ENCODE measurements at regions not wholly inside any gene's neighbourhood (a gene's known extent, or its start where the extent isn't known, plus 50 kb on each side); places are given as distances from the start of the nearest gene placed in this dataset.
"Not testable (repeated sequence)": the region's sequence is repeated elsewhere in the genome, so short reads cannot be mapped to it uniquely, and the experiment has no call there.

DNA sequence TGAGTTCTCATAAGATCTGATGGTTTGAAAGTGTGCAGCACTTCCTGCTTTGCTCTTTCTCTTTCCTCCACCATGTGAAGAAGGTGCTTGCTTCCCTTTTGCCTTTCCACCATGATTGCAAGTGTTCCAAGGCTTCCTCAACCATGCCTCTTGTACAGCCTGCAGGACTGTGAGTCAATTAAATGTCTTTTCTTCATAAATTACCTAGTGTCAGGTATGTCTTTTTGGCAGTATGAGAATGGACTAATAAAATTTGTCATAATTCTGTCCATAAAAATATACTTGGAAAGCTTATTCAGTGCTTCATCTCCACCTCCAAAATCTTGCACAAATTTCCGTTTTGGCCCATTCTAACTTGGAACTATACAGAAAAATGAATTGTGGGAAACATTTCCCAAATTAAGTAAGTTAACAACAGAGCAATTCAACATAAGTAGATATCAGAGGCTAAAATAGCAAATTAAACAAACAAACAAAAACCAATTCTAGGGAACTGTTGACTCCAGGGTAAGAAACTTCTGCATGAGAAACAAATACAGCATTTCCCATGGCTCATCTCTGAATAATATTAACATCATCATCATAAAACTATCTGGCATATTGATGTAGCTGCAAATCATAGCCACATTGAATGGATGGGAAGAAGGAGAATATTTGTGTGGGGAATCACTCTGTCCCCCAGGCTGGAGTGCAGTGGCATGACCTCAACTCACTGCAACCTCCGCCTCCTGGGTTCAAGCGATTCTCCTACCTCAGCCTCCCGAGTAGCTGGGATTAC lies 459.5 kb upstream of the FAR2 start:
- no peak for DNase-seq (ENCODE audit: low spot score)

DNA sequence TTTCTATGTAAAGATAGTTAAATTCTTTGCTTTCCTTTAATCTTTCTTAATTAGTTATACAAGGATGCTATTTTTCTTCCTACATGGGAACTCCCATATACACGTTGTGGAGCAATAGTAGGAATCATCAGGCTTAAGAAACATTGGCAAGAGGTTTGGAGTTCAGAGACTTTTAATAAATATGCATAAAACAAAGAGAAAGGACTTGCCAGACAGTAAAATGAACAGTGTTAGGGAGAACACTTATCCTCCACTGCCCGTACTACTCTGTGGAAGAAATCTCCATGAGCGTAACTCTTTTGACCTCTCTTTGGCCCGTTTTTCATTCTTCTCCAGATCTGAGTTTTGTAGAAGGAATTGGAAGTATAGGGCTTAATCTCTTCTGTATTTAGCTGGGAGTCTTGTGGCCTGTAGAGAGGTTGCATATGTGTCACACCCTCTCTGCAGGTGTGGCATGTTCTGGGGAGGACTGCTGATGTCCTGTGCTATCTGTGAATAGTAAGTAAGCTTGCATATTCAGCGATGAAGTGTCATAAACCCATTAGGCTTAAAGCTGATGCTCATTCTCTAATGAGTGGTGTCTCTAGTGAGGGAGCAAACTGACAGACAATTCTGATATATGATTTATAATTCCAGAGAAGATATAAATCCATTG lies 455.4 kb upstream of the FAR2 start:
- DNase-seq (ENCODE audit: low spot score), result no peak

DNA sequence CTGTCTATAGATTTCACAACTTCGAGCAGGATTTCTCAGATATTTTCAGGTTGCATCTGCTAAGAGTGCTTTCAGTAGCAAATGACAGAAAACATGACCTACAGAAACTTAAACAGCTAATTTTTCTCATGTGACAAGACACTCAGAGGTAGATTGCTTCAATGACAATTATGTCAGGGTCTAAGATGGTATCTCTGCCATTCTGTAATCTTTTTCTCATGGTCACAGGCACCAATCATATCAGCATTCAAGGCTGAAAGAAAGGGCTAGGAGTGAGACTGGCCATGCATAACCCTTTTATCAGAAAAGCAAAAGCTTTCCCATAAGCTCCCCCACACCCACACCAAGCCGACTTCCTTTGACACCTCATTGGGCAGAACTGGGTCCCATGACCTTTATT lies 450.5 kb upstream of the FAR2 start:
- no peak for DNase-seq (ENCODE audit: low spot score)

DNA sequence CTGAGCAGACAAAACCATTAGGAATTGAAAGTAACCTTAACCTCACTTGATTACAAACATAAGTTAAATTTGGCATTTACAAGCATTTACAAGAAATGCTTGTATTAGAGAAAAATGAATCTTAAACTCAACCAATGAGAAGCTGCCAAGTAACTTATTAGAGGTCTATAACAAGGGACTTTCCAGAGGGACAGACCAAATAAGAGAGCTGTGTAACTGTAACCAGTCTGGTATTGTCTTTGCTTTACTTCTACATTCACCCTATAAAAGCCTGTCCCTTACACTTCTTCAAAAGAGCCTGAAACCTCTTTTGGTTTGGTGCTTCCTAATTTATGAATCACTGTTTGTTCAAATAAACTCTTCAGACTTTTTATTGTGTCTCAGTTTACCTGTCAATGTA lies 450.0 kb upstream of the FAR2 start:
- no peak for DNase-seq (ENCODE audit: low spot score)

DNA sequence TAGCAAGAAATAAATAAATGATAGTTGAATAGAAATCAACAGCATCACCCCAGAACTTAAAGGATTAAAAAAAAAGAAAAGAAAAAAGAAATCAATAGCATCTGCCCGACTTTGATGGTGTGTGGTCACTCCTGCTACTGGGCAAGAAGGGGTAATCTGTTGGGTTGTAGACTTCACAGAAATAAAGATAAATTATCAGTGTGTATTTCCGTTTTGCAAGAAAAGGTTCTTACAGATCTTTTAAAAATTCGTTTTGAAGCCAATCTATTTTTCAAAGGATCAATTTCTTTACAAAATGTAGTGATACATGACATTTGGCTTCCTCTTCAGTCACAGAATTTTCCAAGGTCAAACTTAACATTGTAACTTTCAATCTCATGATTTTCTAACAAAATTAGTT lies 448.9 kb upstream of the FAR2 start:
- no peak for DNase-seq (ENCODE audit: low spot score)

DNA sequence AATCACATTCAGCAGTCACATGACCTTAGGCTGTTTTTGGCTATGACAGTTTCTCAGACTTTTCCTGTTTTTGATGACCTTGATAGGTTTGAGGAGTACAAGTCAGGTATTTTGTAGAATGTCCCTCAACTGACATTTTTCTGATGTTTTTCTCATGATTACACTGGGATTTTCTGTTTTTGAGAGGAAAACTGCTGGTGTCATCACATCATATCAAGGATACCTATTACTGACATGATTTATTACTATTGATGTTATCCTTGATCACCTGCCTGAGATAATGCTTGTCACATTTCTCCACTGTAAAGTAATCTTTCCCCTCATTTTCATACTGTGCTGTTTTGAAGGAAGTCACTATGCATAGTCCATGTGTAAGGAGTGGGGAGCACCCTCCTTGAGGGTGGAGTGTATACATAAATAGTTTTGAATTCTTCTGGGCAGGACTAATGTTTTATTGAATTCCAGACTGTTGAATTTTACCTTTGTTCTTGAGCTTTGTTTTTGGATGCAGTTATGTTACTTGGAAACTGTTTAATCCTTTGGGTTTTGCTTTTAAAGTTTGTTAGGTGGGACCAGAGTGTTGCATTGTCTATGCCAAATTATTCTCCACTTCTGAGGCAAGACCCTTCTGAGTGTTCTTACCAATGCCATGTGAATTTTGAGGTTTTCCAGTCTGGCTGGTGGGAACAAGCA lies 444.5 kb upstream of the FAR2 start:
- DNase-seq (ENCODE audit: low spot score), result no peak

DNA sequence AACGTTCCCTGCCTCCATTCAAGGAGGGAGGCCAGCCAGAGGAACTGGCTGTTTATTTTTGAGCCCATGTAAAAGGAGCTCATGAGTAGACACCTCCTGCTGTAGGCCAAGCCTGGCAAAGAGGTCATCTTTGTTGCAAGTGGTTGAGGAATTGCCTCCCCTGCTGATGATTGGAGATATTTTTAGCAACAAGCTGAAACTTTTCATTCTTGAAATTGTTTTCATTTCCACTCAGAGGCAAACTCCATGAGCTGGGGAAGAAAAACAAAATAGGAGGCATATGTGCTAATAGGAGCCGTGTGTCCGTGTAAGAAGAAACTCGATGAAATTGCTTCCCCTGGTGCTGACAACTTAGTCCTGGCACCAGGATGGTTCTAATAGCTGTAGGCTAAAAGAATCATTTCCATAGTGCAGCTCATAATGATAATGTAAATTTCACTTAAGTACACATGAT lies 440.1 kb upstream of the FAR2 start:
- DNase-seq (ENCODE audit: low spot score), result no peak

DNA sequence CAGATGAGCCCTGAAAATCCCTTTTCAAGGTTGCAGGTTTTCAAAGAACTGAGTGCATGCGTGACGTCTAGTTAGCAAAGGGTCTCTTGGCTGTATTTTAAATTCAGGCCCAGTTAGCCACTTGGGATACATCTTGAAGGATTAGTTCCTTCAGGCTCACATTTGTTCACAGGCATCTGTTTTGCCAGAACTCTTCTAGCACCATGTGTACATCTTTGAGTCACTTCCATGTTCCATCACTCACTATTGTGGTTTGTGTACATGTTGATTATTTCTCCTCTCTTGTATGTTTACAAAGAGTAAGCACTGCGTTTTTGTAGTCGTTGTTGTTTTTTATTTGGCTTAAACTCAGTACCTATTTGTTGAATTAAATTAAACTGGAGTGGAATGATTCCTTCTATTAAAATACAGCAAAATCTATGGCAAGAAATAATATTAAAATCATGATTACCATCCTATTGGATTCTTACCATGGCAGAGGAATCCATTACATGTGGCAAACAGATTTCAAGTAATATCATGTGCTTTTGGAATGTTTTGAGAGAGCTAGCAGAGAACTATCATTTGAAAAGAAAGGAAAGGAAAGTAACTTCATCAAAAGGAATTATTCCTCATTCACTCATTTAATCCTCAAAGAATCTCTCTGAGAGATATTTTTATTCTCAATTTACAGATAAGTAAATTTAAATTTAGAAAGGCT lies 438.9 kb upstream of the FAR2 start:
- no peak for DNase-seq (ENCODE audit: low spot score)

DNA sequence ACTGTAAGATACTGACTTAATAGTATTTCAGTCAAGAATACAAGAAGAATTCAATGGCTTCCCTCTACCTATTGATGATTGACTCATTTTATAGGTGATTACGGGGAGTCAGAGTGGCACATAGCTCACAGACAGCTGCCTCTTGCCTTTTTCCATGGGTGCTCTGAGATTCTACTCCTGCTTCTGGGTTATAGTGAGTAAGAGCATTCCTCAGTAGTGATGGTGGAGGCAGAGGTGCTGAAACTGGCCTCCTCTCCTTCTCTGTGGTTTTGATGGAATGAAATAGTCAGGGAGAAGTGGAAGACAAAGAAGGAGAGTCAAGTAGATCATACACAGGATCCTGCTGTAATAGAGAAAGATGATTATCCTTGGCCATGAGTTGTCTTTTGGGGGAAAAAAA lies 438.2 kb upstream of the FAR2 start:
- no peak for DNase-seq (ENCODE audit: low spot score)

DNA sequence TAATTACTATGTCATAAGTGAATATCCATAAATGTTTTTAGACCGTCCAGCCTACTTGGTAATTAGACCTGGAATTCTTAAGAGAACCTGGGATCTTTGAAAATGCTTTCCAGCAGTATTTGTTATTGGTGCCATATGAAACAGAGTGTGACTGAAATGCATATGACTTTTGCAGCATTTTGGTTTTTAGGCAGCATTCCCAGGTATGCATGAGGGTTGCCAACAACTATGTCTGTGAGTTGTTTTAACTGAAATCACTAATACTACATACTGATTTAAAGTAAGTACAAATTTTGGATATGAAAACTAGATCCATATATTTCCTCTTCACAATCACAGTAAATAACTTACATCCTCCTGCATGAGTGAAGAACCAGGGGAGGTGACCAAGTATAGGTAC lies 437.7 kb upstream of the FAR2 start:
- DNase-seq (ENCODE audit: low spot score), result no peak

DNA sequence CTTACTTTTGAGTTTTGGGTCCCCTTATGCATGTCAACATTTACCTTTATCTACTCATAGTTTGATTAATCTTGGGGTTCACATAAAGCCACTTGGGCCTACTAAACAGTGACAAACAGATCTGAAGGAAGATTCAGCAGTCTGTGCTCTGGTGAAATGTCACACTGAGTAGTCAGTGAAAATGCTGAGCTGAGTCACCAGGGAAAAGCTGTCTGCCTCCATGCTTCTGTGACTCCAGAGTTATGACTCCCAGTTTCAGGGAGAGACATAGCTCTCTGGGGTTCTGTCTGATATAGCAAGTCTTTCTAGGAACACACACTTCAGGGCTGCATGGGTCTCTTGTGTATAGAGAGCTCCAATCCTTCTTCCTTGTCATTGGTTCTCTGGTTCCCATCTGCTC lies 406.3 kb upstream of the FAR2 start:
- no peak for DNase-seq (ENCODE audit: low spot score)

DNA sequence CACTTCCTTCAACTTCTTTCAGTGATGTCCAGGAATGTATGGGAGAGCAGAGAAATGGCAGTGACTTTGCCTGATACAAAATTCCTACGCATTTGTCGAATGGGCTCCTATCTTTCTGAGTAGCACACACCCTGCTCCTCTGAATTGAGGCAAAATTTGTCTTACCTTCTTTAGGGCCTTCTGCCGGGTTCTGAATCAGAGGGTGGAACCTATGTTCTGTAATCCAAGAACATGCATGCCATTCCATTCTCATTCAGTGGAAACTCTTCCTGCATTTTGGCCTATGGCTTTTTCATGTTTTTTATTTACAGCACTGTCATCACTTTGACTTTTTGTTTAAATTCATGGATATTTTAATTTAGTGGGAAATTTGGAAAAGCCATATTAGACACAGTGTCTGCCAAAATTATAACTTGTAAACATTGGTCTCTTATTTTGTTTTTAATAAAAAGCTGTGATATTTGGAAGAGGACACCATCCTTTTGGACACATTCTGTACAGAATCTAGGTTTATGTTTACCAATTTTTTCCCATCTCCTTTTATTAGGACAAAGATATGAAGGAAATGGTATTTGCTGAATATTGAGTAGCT lies 402.2 kb upstream of the FAR2 start:
- DNase-seq (ENCODE audit: low spot score), result no peak

DNA sequence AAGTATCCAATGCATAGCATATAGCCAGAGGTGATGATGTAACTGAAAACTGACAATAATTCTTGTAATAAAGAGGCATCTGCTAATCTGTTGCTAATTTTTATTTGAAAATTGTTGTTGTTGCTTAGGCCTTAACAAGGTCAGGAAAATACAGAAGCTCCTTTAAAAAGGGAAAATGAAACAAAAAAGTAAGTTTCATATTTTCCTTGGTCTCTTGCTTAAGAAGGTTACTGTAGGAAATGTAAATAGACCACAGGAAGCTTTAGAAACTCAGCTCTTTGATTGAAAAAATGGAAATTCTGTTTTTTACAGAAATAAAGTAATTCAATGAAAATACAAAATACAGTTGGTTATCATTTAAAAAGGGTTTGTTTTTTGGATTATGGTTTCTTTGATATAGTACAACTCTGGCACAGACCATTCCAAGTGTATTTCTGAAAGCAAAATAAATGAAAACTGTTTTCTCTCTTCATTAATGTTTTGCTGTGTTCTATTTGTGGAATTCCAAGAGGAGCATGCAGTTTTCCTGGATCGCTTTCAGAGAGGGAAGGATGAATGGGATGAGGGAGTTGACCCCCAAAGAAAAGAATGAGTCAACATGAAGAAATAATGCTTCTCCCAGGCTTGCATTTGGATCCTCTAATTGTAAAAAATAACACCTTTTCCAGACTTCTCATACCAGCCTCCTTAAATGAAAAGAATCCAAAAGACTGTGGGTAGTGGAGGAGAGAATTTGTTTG lies 398.0 kb upstream of the FAR2 start:
- no peak for DNase-seq (ENCODE audit: low spot score)

DNA sequence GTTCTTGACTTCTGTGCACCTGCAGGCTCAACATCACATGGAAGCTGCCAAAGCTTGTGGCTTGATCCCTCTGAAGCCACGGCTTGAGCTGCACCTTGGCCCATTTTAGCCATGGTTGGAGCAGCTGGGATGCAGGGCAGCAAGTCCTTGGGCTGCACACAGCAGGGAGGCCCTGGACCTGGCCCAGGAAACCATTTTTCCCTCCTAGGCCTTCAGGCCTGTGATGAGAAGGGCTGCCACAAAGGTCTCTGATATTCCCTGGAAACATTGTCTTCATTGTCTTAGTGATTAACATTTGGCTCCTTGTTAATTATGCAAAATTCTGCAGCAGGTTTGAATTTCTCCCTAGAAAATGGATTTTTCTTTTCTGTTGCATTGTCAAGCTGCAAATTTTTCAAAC lies 394.1 kb upstream of the FAR2 start:
- DNase-seq (ENCODE audit: low spot score), result no peak

DNA sequence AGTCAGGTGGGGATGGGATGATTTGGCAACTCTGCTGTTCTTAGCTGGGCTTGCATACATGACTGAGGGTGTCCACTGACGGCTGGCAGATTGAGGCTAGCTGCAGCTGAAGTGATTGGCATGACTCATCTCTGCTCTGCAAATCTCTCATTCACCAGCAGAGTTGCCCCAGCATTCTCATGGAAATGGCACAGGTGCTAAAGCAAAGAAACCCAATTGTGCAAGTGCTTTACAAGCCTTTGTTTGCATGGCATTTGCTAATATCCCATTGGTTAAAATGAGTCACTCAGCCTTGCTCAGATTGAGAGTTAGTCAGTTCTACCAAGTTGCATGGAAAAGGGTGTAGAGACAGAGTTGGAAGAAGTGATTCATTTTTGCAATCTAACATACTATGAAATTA lies 389.7 kb upstream of the FAR2 start:
- DNase-seq (ENCODE audit: low spot score), result no peak

DNA sequence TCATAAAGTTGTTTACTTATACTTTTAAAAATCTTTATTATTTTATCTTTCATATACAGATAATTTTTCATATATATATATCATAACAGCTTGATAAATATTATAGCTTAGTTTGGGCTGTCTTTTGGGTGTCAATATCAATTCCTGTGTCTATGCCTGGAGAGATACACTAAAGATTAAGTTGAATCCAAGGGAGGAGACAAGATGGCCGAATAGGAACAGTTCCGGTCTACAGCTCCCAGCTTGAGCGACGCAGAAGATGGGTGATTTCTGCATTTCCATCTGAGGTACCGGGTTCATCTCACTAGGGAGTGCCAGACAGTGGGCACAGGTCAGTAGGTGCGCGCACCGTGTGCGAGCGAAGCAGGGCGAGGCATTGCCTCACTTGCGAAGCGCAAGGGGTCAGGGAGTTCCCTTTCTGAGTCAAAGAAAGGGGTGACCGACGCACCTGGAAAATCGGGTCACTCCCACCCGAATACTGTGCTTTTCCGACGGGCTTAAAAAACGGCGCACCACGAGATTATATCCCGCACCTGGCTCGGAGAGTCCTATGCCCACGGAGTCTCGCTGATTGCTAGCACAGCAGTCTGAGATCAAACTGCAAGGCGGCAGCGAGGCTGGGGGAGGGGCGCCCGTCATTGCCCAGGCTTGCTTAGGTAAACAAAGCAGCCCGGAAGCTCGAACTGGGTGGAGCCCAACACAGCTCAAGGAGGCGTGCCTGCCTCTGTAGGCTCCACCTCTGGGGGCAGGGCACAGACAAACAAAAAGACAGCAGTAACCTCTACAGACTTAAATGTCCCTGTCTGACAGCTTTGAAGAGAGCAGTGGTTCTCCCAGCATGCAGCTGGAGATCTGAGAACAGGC lies 388.8 kb upstream of the FAR2 start:
- DNase-seq (ENCODE audit: low spot score), result not testable (repeated sequence)

DNA sequence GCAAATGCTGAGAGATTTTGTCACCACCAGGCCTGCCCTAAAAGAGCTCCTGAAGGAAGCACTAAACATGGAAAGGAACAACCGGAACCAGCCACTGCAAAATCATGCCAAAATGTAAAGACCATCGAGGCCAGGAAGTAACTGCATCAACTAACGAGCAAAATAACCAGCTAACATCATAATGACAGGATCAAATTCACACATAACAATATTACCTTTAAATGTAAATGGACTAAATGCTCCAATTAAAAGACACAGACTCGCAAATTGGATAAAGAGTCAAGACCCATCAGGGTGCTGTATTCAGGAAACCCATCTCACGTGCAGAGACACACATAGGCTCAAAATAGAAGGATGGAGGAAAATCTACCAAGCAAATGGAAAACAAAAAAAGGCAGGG lies 387.2 kb upstream of the FAR2 start:
- DNase-seq (ENCODE audit: low spot score), result not testable (repeated sequence)

DNA sequence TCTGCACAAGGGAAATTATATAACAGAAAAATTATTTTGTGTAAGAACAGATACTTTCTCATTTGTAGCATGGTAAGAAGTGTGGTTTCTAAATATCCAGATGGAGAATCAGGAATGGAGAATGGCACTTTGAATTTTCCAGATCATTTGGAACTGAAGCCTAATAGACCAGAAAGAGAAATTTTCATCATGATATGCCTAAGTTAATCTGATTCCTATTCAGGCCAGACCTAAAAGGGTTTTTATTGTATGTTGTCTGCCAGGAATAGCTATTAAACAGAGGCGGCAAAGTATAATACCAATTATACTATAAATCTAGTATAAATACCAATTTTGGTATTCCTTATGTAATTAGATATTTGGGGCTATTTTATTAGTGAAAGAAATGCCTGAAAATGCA lies 382.7 kb upstream of the FAR2 start:
- no peak for DNase-seq (ENCODE audit: low spot score)

DNA sequence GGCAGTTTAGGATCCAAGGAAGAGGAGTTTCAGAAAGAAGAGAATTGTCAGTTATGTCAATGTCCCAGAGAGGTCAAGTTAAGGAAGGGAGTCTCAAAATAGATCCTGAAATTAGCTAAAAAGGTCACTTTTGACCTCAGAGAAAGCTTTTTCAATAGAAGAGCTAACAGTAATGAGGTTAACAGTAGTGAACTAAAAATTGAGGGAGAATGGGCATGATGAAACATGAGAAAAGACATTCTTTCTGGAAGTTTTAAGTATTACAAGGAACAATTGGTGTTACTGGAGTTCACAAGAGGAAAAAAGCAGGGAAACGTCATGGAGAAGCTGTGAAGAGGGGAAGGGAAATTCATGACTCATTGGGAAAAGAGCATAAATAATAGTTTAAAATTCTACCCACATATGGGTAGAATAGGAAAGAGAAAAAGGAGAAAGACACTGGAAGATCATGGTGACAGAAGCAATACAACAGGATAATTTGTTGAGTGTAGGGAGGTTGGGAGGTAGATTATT lies 381.2 kb upstream of the FAR2 start:
- DNase-seq (ENCODE audit: low spot score), result no peak

DNA sequence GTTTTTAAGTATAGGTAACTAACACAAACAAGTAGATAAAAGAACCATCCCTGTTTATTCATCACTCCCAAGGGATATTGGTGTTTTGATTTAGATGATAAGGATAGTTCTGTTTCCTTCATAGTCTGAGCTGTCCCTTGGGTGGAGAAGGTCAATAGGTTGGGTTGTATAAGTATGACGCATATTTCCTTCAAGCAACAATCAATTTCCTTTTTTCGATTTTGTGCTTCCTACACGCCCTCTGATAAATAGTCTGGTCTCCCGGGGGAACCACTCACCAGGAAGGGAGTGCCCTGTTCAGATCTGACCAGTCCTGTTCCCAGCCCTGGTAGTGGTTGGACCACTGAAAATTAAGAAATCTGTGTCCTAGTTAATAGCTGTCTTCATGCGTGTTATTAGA lies 378.8 kb upstream of the FAR2 start:
- no peak for DNase-seq (ENCODE audit: low spot score)
